BLaER1 (cell line): ENCODE measurements at regions not wholly inside any gene's neighbourhood (a gene's known extent, or its start where the extent isn't known, plus 50 kb on each side); places are given as distances from the start of the nearest gene placed in this dataset.
"Not testable (repeated sequence)": the region's sequence is repeated elsewhere in the genome, so short reads cannot be mapped to it uniquely, and the experiment has no call there.

Source experiments
- H3K27ac ChIP-seq: shearing (Covaris generic); formaldehyde crosslinking; 2 replicates; pipeline ENCODE4 v1.8.1; 2022
- H3K27me3 ChIP-seq: shearing (Covaris generic); formaldehyde crosslinking; 2 replicates; pipeline ENCODE4 v1.8.1; 2022
- H3K36me3 ChIP-seq: shearing (Covaris generic); formaldehyde crosslinking; 2 replicates; pipeline ENCODE4 v1.8.1; 2022
- H3K4me1 ChIP-seq: shearing (Covaris generic); formaldehyde crosslinking; 2 replicates; pipeline ENCODE4 v1.8.1; 2022
- H3K4me2 ChIP-seq: shearing (Covaris generic); formaldehyde crosslinking; 2 replicates; pipeline ENCODE4 v1.8.1; 2022
- H3K4me3 ChIP-seq: shearing (Covaris generic); formaldehyde crosslinking; 2 replicates; pipeline ENCODE4 v1.8.1; 2022
- H3K9ac ChIP-seq: shearing (Covaris generic); formaldehyde crosslinking; 2 replicates; pipeline ENCODE4 v1.8.1; 2022
- H3K9me3 ChIP-seq: shearing (Covaris generic); formaldehyde crosslinking; 2 replicates; pipeline ENCODE4 v1.8.1; 2022
- H4K20me1 ChIP-seq: shearing (Covaris generic); formaldehyde crosslinking; 2 replicates; pipeline ENCODE4 v1.8.1; 2022
- Cebpa-rat ChIP-seq: shearing (Covaris generic); IDR thresholded peaks from 2 replicates; pipeline ENCODE4 v1.8.1; 2022

DNA sequence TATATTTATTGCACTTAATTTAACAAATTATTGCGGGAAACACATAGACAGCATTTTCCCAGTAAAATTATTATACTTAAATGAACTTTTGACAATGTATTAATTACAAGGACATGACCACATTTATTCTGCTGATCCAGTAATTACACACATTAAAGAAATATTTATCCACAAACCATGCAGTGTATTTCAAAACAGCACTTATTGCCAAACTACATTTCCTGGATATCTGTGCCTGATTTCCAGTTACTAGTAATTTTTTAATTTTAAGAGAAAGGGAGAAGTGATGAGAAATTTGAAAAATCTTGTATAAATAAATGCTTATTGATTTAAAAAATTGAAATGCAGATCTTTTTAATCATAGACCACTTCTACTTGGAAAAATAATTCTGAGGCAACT, 1458.7 kb upstream of the ACVR2A start:
- H3K4me1 ChIP-seq = 0 out of 2 replicates have a peak, but pooled peaks cover 3% of the 10 kb centered on the region
- H3K4me2 ChIP-seq = no peak overlapping the region
- no peak for TF ChIP-seq Cebpa-rat
- no peaks in the 10 kb centered on the region for H3K9me3 ChIP-seq
- no peaks in the 10 kb centered on the region for H3K36me3 ChIP-seq
- no peak overlapping the region for H3K9ac ChIP-seq
- H3K27me3 ChIP-seq = no peaks in the 10 kb centered on the region
- H4K20me1 ChIP-seq = no peaks in the 10 kb centered on the region
- no peak overlapping the region for H3K4me3 ChIP-seq
- H3K27ac ChIP-seq = no peak overlapping the region

DNA sequence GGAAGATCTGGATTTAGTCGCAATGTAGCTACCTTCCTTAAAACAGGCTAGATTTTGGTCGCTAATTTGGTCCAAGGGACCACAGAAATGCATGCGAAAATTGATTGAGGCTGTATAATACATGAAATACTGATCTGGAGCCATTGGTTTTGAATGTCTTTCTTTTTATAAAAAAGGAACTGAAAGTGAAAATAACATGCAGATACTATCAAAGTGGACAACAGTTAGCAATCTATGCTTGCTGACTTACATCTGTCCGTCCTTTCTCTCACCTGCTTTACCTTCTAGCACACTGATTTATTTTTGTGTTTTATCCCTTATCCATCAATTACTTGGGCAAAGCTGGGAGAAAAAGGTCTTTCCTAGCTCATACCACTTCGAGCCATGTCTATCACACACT, 1459.8 kb upstream of the ACVR2A start:
- Histone ChIP-seq H3K36me3 (no peaks in the 10 kb centered on the region), H3K4me2 (peak overlapping the region; percentile 31), H3K9ac (no peak overlapping the region), H3K9me3 (no peaks in the 10 kb centered on the region), H3K4me1 (0 out of 2 replicates have a peak, but pooled peaks cover 3% of the 10 kb centered on the region), H3K4me3 (no peak overlapping the region), H4K20me1 (no peaks in the 10 kb centered on the region), H3K27ac (no peak overlapping the region), H3K27me3 (no peaks in the 10 kb centered on the region)
- no peak for TF ChIP-seq Cebpa-rat

DNA sequence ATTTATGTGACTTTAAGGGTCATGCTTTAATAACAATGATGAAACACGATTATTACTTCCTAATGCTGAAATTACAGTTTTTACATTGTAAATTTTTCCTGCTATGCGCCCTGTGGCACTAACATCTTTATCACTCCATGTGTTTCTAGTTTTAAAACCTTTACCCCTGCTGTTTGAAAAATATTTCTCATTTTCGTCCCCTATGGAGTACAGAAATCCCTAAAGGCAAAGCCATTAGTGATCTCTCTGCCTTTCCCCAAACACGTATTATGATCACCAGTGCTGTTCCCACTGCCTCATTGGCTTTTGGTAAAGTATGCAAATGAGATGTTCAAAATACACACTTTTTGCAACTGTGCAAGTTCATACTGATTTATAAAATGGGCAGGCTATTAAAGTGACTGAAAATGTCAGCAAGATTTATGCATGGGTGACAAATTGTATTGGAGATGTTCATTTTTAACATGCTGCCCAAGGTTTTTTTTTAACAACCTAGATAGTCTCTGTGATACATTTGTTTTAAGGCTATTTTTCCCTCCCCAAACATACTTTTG, 1468.2 kb upstream of the ACVR2A start:
- no peaks in the 10 kb centered on the region for H4K20me1 ChIP-seq
- H3K27me3 ChIP-seq = no peaks in the 10 kb centered on the region
- no peaks in the 10 kb centered on the region for H3K36me3 ChIP-seq
- TF ChIP-seq Cebpa-rat = no peak
- no peak overlapping the region for H3K27ac ChIP-seq
- H3K9ac ChIP-seq = no peak overlapping the region
- H3K9me3 ChIP-seq = no peaks in the 10 kb centered on the region
- H3K4me3 ChIP-seq = no peak overlapping the region
- H3K4me1 ChIP-seq = no peaks in the 10 kb centered on the region
- H3K4me2 ChIP-seq = no peak overlapping the region

DNA sequence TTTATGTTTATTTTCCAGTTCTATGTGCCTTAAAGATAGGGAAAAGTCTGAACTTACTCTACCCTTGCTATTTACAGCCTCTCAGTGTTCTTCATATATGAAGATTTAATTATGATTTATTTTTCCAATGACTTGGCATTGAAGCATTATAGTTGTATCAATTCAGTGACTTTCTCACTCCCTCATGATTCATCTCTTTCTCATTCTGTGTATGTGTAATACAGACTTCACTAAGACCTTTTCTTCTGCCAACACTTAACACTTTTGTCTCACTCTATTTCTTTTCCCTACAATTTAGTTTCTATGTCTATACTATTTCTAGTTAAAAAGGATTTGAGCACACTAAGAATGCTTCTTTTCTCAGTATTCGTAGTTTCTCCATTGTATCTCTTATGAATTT, 1470.3 kb upstream of the ACVR2A start:
- Histone ChIP-seq H3K27ac (no peak overlapping the region), H3K4me3 (no peak overlapping the region), H3K27me3 (no peaks in the 10 kb centered on the region), H3K9ac (no peak overlapping the region), H3K4me2 (no peak overlapping the region), H3K4me1 (no peaks in the 10 kb centered on the region), H3K9me3 (no peaks in the 10 kb centered on the region), H4K20me1 (no peaks in the 10 kb centered on the region), H3K36me3 (no peaks in the 10 kb centered on the region)
- TF ChIP-seq Cebpa-rat = no peak

DNA sequence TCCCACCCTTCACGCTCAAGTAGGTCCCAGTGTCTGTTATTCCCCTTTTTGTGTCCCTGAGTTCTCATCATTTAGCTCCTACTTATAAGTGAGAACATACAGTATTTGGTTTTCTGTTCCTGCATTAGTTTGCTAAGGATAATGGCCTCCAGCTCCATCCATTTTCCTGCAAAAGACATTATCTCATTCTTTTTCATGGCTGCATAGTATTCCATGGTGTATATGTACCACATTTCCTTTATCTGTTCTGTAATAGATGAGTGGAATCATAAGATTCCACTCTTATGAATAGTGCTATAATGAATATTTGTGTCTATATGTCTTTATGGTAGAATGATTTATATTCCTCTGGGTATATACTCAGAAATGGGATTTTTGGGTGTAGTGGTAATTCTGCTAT, 1473.5 kb upstream of the ACVR2A start:
- H3K27ac ChIP-seq, H3K36me3 ChIP-seq, H3K4me1 ChIP-seq, H4K20me1 ChIP-seq, H3K9me3 ChIP-seq, H3K4me3 ChIP-seq, H3K27me3 ChIP-seq, H3K4me2 ChIP-seq, H3K9ac ChIP-seq: not testable (repeated sequence)

DNA sequence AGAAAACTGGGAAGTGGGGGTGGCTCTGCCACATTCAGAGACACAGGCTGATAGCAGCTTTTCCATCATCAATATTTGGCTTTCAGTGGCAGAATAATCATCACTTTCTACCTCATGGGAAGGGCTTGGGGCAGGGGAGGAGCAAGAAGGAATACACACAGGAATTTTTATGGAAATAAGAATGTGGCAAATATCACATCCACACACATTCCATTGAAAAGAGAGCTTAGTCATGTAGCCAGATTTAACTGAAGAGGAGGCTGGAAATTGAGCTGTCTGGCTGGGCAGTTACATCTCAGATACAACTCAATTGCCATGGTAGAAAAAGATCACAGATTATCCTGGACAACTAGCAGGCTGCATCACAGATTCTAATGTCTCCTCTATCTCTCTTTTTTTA, 1474.0 kb upstream of the ACVR2A start:
- H3K27ac ChIP-seq = no peak overlapping the region
- H4K20me1 ChIP-seq = no peaks in the 10 kb centered on the region
- H3K4me2 ChIP-seq = no peak overlapping the region
- H3K4me1 ChIP-seq = no peaks in the 10 kb centered on the region
- H3K9me3 ChIP-seq = no peaks in the 10 kb centered on the region
- H3K4me3 ChIP-seq = no peak overlapping the region
- H3K36me3 ChIP-seq = no peaks in the 10 kb centered on the region
- no peak overlapping the region for H3K9ac ChIP-seq
- no peak for TF ChIP-seq Cebpa-rat
- no peaks in the 10 kb centered on the region for H3K27me3 ChIP-seq

DNA sequence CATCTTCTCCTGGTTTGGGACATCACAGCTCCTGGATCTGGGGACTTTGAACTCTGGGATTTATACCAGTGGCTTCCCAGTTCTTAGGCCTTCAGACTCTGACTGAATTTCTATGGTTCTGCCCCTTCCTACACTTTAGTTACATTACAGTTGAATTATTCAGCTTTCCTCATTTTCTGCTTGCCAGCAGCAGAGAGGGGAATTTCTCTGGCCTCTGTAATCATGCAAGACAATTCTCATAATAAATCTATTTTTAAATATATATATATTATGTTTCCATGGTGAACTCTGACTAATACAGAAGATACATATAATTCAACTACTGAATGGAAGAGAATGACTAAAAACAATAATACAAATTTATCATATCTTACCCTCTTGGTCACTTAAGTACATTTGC, 1478.6 kb upstream of the ACVR2A start:
- Histone ChIP-seq H3K27me3 (no peaks in the 10 kb centered on the region), H3K27ac (no peak overlapping the region), H4K20me1 (no peaks in the 10 kb centered on the region), H3K4me1 (no peaks in the 10 kb centered on the region), H3K36me3 (no peaks in the 10 kb centered on the region), H3K9ac (no peak overlapping the region), H3K4me2 (no peak overlapping the region), H3K9me3 (no peaks in the 10 kb centered on the region), H3K4me3 (no peak overlapping the region)
- no peak for TF ChIP-seq Cebpa-rat

DNA sequence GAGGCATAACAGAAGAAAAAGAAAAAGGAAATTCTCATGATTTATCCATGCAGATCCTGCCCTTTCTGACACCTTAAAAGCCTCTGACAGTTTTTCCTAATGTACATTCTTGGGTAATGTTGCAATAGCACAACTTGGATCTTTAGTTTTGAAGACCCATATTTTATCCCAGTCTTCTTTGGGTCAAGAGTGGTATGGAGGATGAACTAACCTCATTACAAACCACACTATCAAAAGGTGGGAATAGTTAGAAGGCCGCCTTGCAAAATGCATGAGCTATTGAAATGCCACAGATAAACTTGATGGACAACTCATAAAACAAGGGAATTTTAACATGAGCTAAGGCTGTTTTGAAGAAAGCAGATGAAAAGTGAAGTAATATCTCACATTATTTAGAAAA, 1479.8 kb upstream of the ACVR2A start:
- Histone ChIP-seq H3K9ac (no peak overlapping the region), H3K9me3 (no peaks in the 10 kb centered on the region), H3K4me3 (no peak overlapping the region), H3K4me2 (no peak overlapping the region), H4K20me1 (no peaks in the 10 kb centered on the region), H3K4me1 (no peaks in the 10 kb centered on the region), H3K27ac (no peak overlapping the region), H3K36me3 (no peaks in the 10 kb centered on the region), H3K27me3 (no peaks in the 10 kb centered on the region)
- no peak for TF ChIP-seq Cebpa-rat

DNA sequence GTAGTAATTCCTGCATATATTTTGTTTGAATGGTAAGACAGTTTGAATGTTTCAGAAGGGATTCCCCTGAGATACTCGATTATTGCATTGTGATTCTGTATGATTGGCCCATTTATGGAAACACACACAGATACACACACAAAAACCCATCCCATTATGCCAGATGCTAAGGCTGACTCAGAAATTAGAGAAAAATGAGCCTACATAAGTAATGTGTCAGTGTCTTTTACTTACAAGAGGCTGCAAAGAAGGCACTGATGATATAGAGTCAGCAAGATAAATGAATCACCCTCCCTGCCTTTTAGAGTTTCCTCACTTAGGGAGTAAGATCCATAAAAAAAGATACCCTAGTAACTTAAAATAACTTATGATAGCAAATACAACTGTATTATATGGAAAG, 1481.1 kb upstream of the ACVR2A start:
- H3K36me3 ChIP-seq = no peaks in the 10 kb centered on the region
- H3K27ac ChIP-seq = no peak overlapping the region
- H4K20me1 ChIP-seq = no peaks in the 10 kb centered on the region
- no peak for TF ChIP-seq Cebpa-rat
- H3K27me3 ChIP-seq = no peaks in the 10 kb centered on the region
- H3K4me1 ChIP-seq = no peaks in the 10 kb centered on the region
- no peak overlapping the region for H3K4me3 ChIP-seq
- H3K9me3 ChIP-seq = no peaks in the 10 kb centered on the region
- no peak overlapping the region for H3K4me2 ChIP-seq
- H3K9ac ChIP-seq = no peak overlapping the region

DNA sequence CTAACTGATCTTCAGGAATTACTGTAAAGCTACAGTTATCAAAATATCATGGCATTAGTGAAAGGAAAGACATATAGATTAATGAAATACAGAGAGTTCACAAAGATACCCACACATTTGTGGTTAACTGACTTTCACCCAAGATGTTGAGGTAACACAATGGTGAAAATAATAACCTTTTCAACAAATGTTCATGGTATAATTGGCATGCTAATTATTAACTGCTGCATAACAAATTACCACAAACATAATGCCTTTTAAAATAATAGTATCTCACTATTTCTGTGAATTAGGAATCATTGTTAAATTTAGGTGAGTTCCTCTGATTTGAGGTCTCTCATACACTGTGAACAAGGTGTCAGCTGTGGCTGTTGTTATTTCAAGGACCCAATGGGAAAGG, 1493.1 kb upstream of the ACVR2A start:
- no peak overlapping the region for H3K4me2 ChIP-seq
- H3K27me3 ChIP-seq = no peaks in the 10 kb centered on the region
- H3K9ac ChIP-seq = no peak overlapping the region
- no peaks in the 10 kb centered on the region for H3K9me3 ChIP-seq
- H3K4me3 ChIP-seq = no peak overlapping the region
- no peak for TF ChIP-seq Cebpa-rat
- H3K27ac ChIP-seq = no peak overlapping the region
- H3K4me1 ChIP-seq = no peaks in the 10 kb centered on the region
- no peaks in the 10 kb centered on the region for H4K20me1 ChIP-seq
- H3K36me3 ChIP-seq = no peaks in the 10 kb centered on the region

DNA sequence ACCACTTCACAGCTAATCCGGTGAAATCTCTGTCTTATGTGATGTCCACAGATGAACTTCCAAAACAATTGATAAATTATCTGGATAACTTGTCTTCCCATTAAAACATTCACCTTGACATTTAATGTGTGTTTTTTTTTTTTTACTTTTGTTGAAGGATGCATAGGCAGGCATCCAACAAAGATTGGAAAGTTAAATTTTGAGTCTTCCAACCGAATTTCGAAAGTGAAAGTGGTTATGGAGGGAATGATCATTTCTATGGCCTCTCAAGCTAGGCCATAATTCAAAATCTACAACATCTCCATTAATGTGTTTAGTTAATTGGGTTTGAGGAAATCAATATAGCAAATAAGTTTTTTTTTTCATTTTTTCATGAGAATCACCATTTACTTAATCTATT, 1495.5 kb upstream of the ACVR2A start:
- Histone ChIP-seq H3K36me3 (no peaks in the 10 kb centered on the region), H3K9me3 (no peaks in the 10 kb centered on the region), H3K27me3 (no peaks in the 10 kb centered on the region), H3K4me2 (no peak overlapping the region), H3K27ac (no peak overlapping the region), H3K9ac (no peak overlapping the region), H3K4me1 (no peaks in the 10 kb centered on the region), H4K20me1 (no peaks in the 10 kb centered on the region), H3K4me3 (no peak overlapping the region)
- no peak for TF ChIP-seq Cebpa-rat
